H1 (cell line): ENCODE measurements at regions not wholly inside any gene's neighbourhood (a gene's known extent, or its start where the extent isn't known, plus 50 kb on each side); places are given as distances from the start of the nearest gene placed in this dataset.

Experiments used
- CTCF ChIA-PET: fragments of 300-600 bp; sonication (Branson Sonifier 250); formaldehyde crosslinking; loops from one replicate; lab custom pipeline; 2021; ENCODE audit not compliant: partially characterized antibody; lab: Charles Lee
- POLR2A ChIA-PET: fragments of 300-600 bp; sonication (Branson Sonifier 250); formaldehyde crosslinking; loops from one replicate; lab custom pipeline; 2021; ENCODE audit warnings: inconsistent platforms; ENCODE audit not compliant: partially characterized antibody; lab: Charles Lee
- DNase-seq, 2 experiments: peaks; one replicate each; pipeline versions ENCODE4 v3.0.0 to v3.0.0-alpha.2; 2010 to 2022; ENCODE audit warnings: low spot score in 2 of 2, low read depth in 1 of 2, mixed read lengths in 1 of 2
- FAIRE-seq: peaks from 2 replicates; lab custom pipeline; 2011; peaks lifted over from hg19 to GRCh38; lab: Jason Lieb, UNC
- H2AFZ ChIP-seq: 2 replicates; pipeline ENCODE4 v1.8.1; 2012; ENCODE audit warnings: low read length, inconsistent platforms
- H2AK5ac ChIP-seq: 2 replicates; pipeline ENCODE4 v1.6.1; 2013; ENCODE audit warnings: low read depth, low read length
- H2BK120ac ChIP-seq: replicated peaks from 2 replicates; pipeline ENCODE3; 2013; ENCODE audit warnings: low read depth, low read length, inconsistent platforms
- H2BK12ac ChIP-seq: 2 replicates; pipeline ENCODE4 v1.6.1; 2013; ENCODE audit warnings: low read depth, low read length
- H2BK15ac ChIP-seq: 2 replicates; pipeline ENCODE4 v1.6.1; 2013; ENCODE audit warnings: low read length
- H2BK20ac ChIP-seq: 2 replicates; pipeline ENCODE4 v1.6.1; 2013; ENCODE audit warnings: low read length
- H2BK5ac ChIP-seq: 2 replicates; pipeline ENCODE4 v1.6.1; 2013; ENCODE audit warnings: low read depth, low read length
- H3K14ac ChIP-seq: 2 replicates; pipeline ENCODE4 v1.6.1; 2013; ENCODE audit warnings: inconsistent platforms; ENCODE audit not compliant: insufficient read length
- H3K18ac ChIP-seq: 2 replicates; pipeline ENCODE4 v1.6.1; 2013; ENCODE audit warnings: low read length; ENCODE audit errors: extremely low read depth
- H3K23ac ChIP-seq: 2 replicates; pipeline ENCODE4 v1.6.1; 2013; ENCODE audit warnings: inconsistent platforms; ENCODE audit not compliant: insufficient read length
- H3K23me2 ChIP-seq: 2 replicates; pipeline ENCODE4 v1.6.1; 2013; ENCODE audit warnings: low read depth, low read length
- H3K27ac ChIP-seq: 2 replicates; pipeline ENCODE4 v1.6.1; 2011; ENCODE audit warnings: low read depth, low read length, inconsistent platforms
- H3K27me3 ChIP-seq, 4 experiments: replicated peaks in 1 of 4; 1 replicate in 1 of 4; 2 replicates in 3 of 4; pipeline versions ENCODE4 v1.6.1 to v1.8.1; 2011 to 2013; ENCODE audit warnings: low read length in 3 of 4, mild to moderate bottlenecking in 3 of 4, inconsistent platforms in 2 of 4, mixed read lengths in 2 of 4, moderate library complexity in 1 of 4; ENCODE audit not compliant: control insufficient read depth in 3 of 4, insufficient read depth in 3 of 4; ENCODE audit errors: extremely low read depth in 1 of 4
- H3K36me3 ChIP-seq, 4 experiments: 2 replicates each; pipeline versions ENCODE4 v1.6.1 to v1.8.1; 2011 to 2013; ENCODE audit warnings: mild to moderate bottlenecking in 4 of 4, low read length in 3 of 4, moderate library complexity in 2 of 4, control low read depth in 1 of 4, inconsistent platforms in 1 of 4; ENCODE audit not compliant: insufficient read depth in 4 of 4, control insufficient read depth in 2 of 4
- H3K4ac ChIP-seq: replicated peaks from 2 replicates; pipeline ENCODE3; 2013; ENCODE audit warnings: low read length, low read depth, mixed read lengths, inconsistent platforms; ENCODE audit not compliant: insufficient read length
- H3K4me1 ChIP-seq, 4 experiments: replicated peaks in 1 of 4; 1 replicate in 1 of 4; 2 replicates in 3 of 4; pipeline versions ENCODE4 v1.6.1 to v1.8.1; 2011 to 2013; ENCODE audit warnings: low read length in 3 of 4, inconsistent platforms in 2 of 4, mixed read lengths in 1 of 4; ENCODE audit not compliant: insufficient read depth in 4 of 4, control insufficient read depth in 3 of 4
- H3K4me2 ChIP-seq, 2 experiments: 2 replicates each; pipeline versions ENCODE4 v1.6.1 to v1.8.1; 2011 to 2013; ENCODE audit warnings: low read depth in 2 of 2, low read length in 2 of 2, control low read depth in 1 of 2, inconsistent platforms in 1 of 2, mild to moderate bottlenecking in 1 of 2; ENCODE audit not compliant: insufficient read depth in 1 of 2
- H3K4me3 ChIP-seq, 4 experiments: fragments of 200-600, 300-600 bp in 1 of 4; sonication (generic), shearing (Covaris generic), sonication (Bioruptor Twin) in 1 of 4; 2 replicates each; pipeline versions ENCODE4 v1.5.1 to v1.8.1; 2011 to 2016; ENCODE audit warnings: low read length in 4 of 4, low read depth in 3 of 4, control low read depth in 2 of 4, inconsistent platforms in 2 of 4, mild to moderate bottlenecking in 2 of 4, mixed read lengths in 1 of 4, moderate library complexity in 1 of 4; ENCODE audit not compliant: insufficient read depth in 2 of 4; ENCODE audit errors: extremely low read depth in 1 of 4
- H3K56ac ChIP-seq: replicated peaks from 2 replicates; pipeline ENCODE3; 2013; ENCODE audit warnings: low read depth, mild to moderate bottlenecking, mixed read lengths, low read length, inconsistent platforms; ENCODE audit not compliant: insufficient read length
- H3K79me1 ChIP-seq: 2 replicates; pipeline ENCODE4 v1.6.1; 2013; ENCODE audit warnings: low read depth, low read length, control low read depth
- H3K79me2 ChIP-seq, 2 experiments: 2 replicates each; pipeline versions ENCODE4 v1.6.1 to v1.8.1; 2012 to 2013; ENCODE audit warnings: low read length in 2 of 2, mild to moderate bottlenecking in 2 of 2, inconsistent platforms in 1 of 2; ENCODE audit not compliant: insufficient read depth in 2 of 2, control insufficient read depth in 1 of 2
- H3K9ac ChIP-seq, 4 experiments: replicated peaks in 1 of 4; 1 replicate in 1 of 4; 2 replicates in 3 of 4; pipeline versions ENCODE4 v1.6.1 to v1.8.1; 2011 to 2013; ENCODE audit warnings: low read depth in 3 of 4, low read length in 3 of 4, control low read depth in 2 of 4, mild to moderate bottlenecking in 2 of 4, moderate library complexity in 2 of 4, inconsistent platforms in 1 of 4; ENCODE audit errors: extremely low read depth in 1 of 4
- H3K9me3 ChIP-seq, 2 experiments: 2 replicates each; pipeline versions ENCODE4 v1.6.1 to v1.8.1; 2012 to 2013; ENCODE audit warnings: mild to moderate bottlenecking in 2 of 2, moderate library complexity in 2 of 2, control low read depth in 1 of 2, inconsistent platforms in 1 of 2, low read depth in 1 of 2, low read length in 1 of 2, mixed read lengths in 1 of 2; ENCODE audit not compliant: insufficient read depth in 2 of 2
- H4K20me1 ChIP-seq, 2 experiments: replicated peaks in 1 of 2; 2 replicates each; pipeline versions ENCODE3 to v1.8.1; 2011 to 2013; ENCODE audit warnings: inconsistent platforms in 2 of 2, low read length in 2 of 2, mild to moderate bottlenecking in 1 of 2; ENCODE audit not compliant: insufficient read depth in 2 of 2, control insufficient read depth in 1 of 2
- H4K5ac ChIP-seq: 2 replicates; pipeline ENCODE4 v1.6.1; 2013; ENCODE audit warnings: low read length, low read depth, mixed read lengths, inconsistent platforms; ENCODE audit not compliant: insufficient read length
- H4K8ac ChIP-seq: 2 replicates; pipeline ENCODE4 v1.8.0; 2013; ENCODE audit warnings: mild to moderate bottlenecking, moderate library complexity, low read length, inconsistent platforms; ENCODE audit not compliant: insufficient read depth; ENCODE audit errors: extremely low read depth
- H4K91ac ChIP-seq: replicated peaks from 2 replicates; pipeline ENCODE3; 2013; ENCODE audit warnings: low read length, mixed read lengths, inconsistent platforms; ENCODE audit not compliant: insufficient read length
- CHD2 ChIP-seq: IDR thresholded peaks from 2 replicates; pipeline ENCODE4 v1.6.1; 2012; ENCODE audit warnings: low read length, improper control_type of control experiment
- GABPA ChIP-seq: IDR thresholded peaks from 2 replicates; pipeline ENCODE4 v1.6.1; 2011; ENCODE audit warnings: mild to moderate bottlenecking, low read length, moderate library complexity, borderline replicate concordance; ENCODE audit not compliant: insufficient read depth
- KDM5A ChIP-seq: fragments of 200-600 bp; IDR thresholded peaks from 2 replicates; pipeline ENCODE4 v1.7.1; 2012; ENCODE audit warnings: mild to moderate bottlenecking, low read length, inconsistent platforms, mixed read lengths
- RFX5 ChIP-seq: IDR thresholded peaks from 2 replicates; pipeline ENCODE4 v1.6.1; 2011; ENCODE audit warnings: low read depth, low read length, improper control_type of control experiment, borderline replicate concordance
- WGBS, 2 experiments: shearing (Covaris generic) in 1 of 2; methylation state at CpG; one replicate each; pipeline versions ENCODE4 v1.1.6 to v1.1.7; 2013 to 2015; ENCODE audit warnings: low lambda C conversion rate in 2 of 2, mixed read lengths in 2 of 2, inconsistent platforms in 1 of 2, low coverage in 1 of 2, missing lambda C conversion rate in 1 of 2; ENCODE audit not compliant: insufficient replicate concordance in 2 of 2, insufficient coverage in 1 of 2, insufficient read length in 1 of 2; ENCODE audit errors: extremely low coverage in 1 of 2, missing lambda C conversion rate in 1 of 2; 5-methylcytosine and 5-hydroxymethylcytosine counted together

DNA sequence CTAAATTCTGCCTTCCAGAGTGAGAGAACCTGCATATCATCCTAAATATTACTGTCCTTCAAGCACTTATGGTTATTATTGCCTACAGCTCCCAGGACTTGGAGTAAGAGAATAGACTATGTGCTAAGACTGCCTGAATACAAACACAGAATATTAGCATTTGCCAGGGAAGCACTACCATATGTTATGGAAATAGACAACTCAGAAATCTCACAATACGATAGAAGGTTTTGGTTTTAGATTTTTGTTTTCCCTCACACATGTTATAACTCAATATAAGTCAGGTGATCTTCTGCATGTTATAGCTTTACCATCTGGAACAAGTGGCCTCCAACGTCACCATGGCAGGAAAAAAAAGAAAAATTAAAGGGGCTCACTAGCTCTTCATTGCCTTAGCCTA is 413.9 kb downstream of the LRRIQ3 start:
- Histone ChIP-seq H3K4ac (no peak overlapping the region), H4K8ac (no peak overlapping the region), H3K4me1 (no peaks in the 10 kb centered on the region), H2BK20ac (no peak overlapping the region), H3K36me3 (no peaks in the 10 kb centered on the region), H2BK120ac (no peak overlapping the region), H3K27ac (no peak overlapping the region), H3K23ac (no peak overlapping the region), H2BK15ac (no peak overlapping the region), H4K91ac (no peak overlapping the region), H3K4me3 (no peak overlapping the region), H2AFZ (no peak overlapping the region), H3K9me3 (no peaks in the 10 kb centered on the region), H2AK5ac (no peak overlapping the region), H4K20me1 (no peaks in the 10 kb centered on the region), H2BK12ac (no peak overlapping the region), H2BK5ac (no peak overlapping the region), H3K4me2 (no peak overlapping the region), H3K79me2 (no peaks in the 10 kb centered on the region), H4K5ac (no peak overlapping the region), H3K79me1 (no peaks in the 10 kb centered on the region), H3K27me3 (no peaks in the 10 kb centered on the region), H3K23me2 (no peaks in the 10 kb centered on the region), H3K14ac (no peak overlapping the region), H3K18ac (no peak overlapping the region), H3K56ac (no peak overlapping the region), H3K9ac (no peak overlapping the region)
- no peak for FAIRE-seq
- no peak for DNase-seq
- no peak for TF ChIP-seq KDM5A
- no peak for TF ChIP-seq RFX5
- no peak for TF ChIP-seq GABPA
- no peak for TF ChIP-seq CHD2
- WGBS, 2 experiments = 88% methylated on average over 2 of the region's 2 CpGs; no CpG with 5 or more reads in 1 of the 2 experiments
- POLR2A ChIA-PET = no interaction called here
- CTCF ChIA-PET = no interaction called here
